ENCODE measurements at regions not wholly inside any gene's neighbourhood (a gene's known extent, or its start where the extent isn't known, plus 50 kb on each side); places are given as distances from the start of the nearest gene placed in this dataset.
"Not testable (repeated sequence)": the region's sequence is repeated elsewhere in the genome, so short reads cannot be mapped to it uniquely, and the experiment has no call there.

DNA sequence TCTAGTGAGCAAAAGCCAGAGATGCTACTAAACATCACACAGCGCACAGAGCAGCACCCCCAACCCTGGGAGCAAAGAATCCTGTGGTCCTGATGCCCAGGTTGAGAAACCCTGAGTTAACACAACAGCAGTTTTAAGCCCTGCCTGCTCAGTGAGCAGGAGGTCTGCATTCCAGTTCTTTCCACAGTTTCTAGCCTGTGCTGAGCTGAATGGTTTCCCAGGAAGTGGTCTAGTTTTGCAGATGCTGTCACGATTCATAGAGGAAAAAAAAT, 171.1 kb upstream of the PROK2 start:
- no peak for DNase-seq (ENCODE audit: low read depth)

- no peak for DNase-seq (ENCODE audit: low read depth)
Measured at GRCh38 chr3:71955240-71956068, 170.5 kb upstream of the PROK2 start.

- no peak for DNase-seq (ENCODE audit: low read depth)
Measured at GRCh38 chr3:71951842-71952241, 166.9 kb upstream of the PROK2 start.

DNA sequence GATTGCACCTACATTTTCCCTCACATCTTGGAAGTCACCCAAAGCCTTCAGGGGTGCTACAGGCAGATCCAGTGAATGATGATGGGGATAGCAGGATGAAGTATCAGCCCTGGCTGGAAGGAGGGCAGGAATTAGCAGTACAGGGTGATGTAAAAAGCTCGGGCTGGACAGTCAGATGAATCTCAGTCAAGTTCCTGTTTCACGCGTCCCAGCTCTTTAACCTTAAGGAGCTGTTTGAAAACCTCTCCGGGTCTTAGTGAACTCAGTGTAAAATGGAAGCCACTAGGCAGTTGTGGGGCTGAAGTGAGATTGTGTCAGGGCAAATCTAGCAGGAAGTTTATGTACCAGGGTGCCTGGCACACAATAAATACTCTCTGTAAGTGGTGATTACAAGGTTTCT, 166.4 kb upstream of the PROK2 start:
- no peak for DNase-seq (ENCODE audit: low read depth)

- DNase-seq (ENCODE audit: low read depth) = no peak
Measured at GRCh38 chr3:71949442-71949841, 164.5 kb upstream of the PROK2 start.

DNA sequence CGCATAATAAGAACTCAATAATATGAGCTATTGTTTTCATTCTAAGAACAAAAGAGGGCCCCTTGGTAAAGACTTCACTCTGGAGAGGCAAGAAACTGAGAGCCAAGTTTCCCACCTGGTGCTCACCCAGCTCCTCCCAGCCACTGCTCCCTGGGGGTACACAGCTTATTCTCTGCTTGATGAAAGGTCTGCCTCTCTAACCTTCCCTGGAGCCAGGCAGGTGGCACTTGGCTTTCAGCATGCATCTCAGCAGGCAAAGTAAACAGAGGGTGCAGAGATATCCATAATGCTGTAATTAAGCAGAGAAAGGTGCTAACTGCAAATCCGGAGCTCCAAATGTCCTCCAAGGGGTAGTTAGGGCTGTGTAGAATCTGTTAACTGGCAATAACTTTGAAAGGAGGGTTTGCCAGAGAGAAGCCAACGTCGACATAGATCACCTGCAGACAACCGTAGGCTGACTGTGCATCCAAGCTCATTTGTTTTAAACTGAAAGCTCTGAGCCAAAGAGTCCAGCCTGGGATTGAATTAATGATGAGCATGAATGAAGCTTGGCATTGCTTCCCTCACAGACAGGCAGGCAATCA, 159.6 kb upstream of the PROK2 start:
- no peak for DNase-seq (ENCODE audit: low read depth)

DNA sequence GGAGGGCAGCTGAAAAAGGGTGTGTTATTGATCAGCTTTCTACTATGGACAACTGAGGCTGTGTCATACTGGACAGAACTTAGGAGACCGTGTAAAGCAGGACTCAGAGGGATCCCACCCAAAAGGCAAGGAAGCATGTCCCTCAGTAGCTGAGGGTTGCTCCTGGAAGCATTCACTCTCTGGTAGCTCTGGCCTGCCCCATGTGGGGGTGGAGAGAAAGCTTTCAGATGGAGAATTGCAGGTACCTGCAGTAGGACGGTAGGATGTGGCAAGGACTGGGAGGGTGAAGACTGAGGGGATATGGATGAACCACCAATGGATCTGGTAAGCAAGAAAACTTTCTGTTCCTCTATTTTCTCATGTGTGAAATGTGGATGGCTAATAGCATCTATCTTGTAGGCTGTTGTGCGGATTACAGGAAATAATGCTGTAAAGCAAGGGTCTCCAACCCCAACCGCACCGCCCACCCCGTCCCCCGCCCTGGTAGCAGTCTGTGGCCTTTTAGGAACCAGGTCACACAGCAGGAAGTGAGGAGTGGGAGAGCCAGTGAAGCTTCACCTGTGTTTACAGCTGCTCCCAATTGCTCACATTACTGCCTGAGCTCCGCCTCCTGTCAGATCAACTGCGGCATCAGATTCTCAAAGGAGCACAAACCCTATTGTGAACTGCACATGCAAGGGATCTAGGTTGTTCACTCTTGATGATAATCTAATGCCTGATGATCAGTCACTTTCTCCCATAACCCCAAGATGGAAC, 157.7 kb upstream of the PROK2 start:
- no peak for DNase-seq (ENCODE audit: low read depth)

GRCh38 chr3:71940486-71940885, 155.5 kb upstream of the PROK2 start:
- no peak for DNase-seq (ENCODE audit: low read depth)

DNA sequence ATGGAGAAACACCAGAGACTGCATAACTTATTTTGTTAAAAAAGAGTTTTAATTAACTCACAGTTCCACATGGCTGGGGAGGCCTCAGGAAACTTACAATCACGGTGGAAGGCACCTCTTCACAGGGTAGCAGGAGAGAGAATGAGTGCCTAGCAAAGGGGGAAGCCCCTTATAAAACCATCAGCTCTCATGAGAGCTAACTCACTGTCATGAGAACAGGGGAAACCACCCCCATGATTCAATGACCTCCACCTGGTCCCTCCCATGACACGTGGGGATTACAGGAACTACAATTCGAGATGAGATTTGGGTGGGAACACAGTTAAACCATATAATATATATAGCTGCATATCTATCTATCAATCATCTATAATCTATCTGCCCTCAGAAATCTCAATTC, 153.1 kb upstream of the PROK2 start:
- DNase-seq (ENCODE audit: low read depth) = not testable (repeated sequence)

DNA sequence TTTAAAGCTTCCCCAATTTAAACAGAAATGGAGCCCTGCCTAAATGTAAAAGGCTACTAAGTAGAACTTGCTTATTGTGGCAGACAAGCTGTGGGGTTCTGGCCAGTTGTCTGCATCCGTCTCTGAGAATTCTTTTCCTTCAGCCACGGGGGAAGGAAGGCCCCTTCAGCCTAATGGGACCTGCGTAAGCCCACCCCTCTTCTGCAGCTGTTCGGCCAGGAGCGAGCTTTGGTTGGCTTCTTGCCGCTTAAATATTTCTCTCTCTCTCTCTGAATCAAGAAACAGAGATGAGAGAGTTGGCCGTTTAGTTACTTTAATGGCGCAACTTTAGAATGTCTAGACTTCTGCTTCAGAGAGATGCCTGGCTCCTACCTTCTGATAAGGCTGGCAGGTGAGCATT, 151.7 kb upstream of the PROK2 start:
- DNase-seq (ENCODE audit: low read depth) = no peak

DNA sequence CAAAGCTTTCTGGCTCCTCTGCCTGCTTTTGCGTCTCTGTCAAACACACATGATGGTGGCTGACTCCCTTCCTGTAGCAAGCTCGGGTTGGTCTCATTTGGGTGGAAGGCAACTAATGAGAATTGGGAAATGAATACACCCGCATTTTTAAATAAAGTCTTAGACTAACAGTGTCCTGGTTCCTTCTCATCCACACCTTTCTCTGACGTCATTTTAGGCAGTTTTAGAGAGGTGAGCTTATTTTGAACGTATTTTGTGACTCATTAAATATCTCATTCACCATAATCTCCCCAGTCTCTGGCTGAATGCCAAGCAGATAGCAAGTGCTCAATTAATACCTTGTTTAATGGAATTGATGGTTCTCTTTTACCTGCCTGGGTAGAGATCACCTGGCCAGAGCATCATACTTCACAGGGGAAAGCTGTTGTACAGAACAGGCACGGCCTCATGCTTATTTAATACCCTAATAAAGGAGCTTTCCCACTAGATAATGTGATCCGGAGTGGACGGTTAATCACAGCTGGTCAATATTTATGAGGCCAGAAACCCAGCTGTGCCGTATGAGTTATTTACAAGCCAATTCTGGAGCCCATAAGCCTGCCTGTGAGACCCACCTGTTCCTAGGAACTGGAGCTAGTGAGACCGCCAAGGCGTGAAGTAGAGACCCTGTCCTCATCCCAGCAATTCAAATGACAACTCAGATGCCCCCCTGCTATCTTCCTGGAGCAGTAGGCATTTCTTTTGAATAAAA, 149.7 kb upstream of the PROK2 start:
- DNase-seq (ENCODE audit: low read depth) = no peak

- DNase-seq (ENCODE audit: low read depth) = no peak
Measured at GRCh38 chr3:71931922-71932321, 147.0 kb upstream of the PROK2 start.

DNA sequence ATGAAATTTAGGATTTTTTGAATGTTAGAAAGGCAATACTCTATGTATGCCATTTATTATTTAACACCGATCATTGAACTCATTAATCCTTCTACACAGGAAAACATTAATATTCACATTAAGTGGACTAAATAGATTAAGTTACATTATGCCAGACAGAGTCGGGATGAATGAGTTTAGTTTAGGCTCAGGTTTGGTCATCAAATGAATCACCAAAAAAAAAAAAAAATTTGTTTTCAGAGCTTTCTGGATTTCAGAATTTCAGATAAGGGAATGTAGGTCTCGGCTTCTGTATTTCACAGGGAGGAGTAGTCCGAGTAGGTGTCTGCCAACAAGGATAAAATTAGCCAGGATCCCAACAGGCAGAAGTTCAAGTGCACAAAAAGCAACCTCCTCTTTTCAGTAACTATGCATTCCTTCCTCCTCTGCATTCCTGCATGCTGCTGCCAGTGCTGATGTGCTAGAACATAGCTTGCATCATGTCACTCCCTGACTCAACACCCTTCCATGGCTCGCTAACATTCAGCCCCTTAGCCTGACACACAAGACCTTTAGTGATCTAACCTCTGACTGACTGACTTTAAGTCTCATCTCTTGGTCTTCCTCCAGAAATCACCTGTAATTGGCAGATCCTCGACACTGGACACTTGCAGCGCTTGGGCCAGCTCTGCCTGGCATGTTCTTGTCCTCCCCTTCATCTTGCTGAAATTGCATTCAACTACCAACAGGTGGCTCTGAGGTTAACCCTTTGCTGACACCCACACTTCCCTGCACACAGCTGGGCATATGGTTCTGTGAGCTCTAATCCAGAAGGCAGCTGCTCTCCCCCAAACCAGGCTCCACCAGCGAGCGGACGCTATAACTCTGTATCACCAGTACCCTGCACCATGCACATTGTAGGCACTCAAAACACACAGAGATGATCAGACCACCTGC, 145.4 kb upstream of the PROK2 start:
- DNase-seq (ENCODE audit: low read depth) = no peak

DNA sequence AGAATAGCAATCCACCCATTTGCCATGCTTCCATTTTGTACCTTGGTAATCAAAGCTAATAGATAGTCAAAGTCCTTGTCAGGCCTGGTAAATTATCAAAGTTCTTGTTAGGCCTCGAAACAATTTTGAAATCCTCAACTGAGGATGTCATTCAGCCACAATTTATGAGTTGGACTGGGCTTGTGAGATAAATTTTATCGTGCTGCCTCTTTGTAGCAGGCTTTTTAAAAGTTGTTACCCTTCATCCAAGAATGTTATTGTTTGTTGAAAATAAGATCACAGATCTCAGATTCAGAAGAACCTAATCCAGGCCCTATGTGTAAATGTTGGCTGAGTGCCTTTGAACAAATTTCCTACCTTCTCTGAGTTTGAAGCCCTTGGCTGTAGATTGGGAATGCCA, 143.3 kb upstream of the PROK2 start:
- no peak for DNase-seq (ENCODE audit: low read depth)

GRCh38 chr3:71927505-71928066, 142.6 kb upstream of the PROK2 start:
- no peak for DNase-seq (ENCODE audit: low read depth)

DNA sequence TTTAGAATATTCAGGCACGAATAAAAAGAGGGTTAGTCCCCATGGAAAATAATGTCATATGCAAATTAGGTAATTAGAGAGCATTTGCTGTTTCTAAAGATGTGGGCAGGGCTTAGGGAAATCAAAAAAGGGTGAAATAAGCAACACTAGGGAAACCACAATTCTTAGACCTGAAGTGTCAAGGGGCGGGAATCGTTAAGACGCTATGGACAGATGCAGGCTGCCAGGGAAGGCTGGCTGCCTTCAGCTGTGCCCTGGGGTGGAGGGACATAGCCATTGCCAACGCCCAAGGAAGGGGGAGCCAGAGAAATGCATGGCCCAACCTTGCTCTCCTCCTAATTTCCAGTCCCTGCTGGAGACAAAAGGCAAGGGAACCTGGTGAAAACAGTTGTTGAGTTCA, 141.7 kb upstream of the PROK2 start:
- DNase-seq (ENCODE audit: low read depth) = no peak

- DNase-seq (ENCODE audit: low read depth) = no peak
Measured at GRCh38 chr3:71926262-71926600, 141.3 kb upstream of the PROK2 start.

GRCh38 chr3:71925511-71926261, 140.7 kb upstream of the PROK2 start:
- not testable (repeated sequence) for DNase-seq (ENCODE audit: low read depth)

DNA sequence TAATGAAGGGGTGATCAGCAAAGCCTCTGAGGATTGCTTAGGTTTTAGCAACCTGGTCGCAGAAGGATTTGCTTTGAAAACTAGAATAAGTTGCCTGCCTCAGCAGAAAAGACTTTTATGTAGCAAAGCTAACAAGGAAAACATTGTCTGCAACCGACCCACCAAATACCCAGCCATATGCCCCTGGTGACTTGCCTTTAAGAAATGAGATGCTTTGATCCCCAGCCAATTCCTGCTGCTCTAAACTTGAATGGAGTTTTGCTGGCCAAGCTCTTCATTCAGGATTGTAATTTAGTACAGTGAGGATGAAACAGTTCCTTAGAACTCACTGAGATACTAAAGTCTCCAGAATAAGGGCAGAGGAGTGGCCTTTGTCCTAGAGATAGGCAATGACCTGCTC, 139.8 kb upstream of the PROK2 start:
- no peak for DNase-seq (ENCODE audit: low read depth)

- no peak for DNase-seq (ENCODE audit: low read depth)
Measured at GRCh38 chr3:71921036-71921435, 136.1 kb upstream of the PROK2 start.

DNA sequence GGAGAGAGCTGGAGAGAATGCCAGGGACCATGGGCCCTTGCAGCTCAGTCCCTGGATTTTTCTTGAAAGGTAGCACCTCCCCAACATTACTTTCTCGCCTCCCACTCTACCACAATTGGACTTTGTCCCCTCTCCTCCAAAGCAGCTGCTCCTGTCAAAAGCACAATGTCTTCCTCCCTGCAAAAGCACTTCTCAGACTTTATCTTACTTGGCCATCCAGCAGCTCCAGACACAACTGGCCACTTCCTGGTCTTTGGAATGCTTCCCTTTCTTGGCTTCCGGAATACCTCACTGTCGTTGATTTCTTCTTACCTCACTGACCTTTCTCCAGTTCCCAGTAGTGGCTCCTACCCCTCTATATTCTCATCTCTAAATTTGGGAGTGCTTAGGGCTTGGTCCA, 134.6 kb upstream of the PROK2 start:
- DNase-seq (ENCODE audit: low read depth) = no peak

Data from activated T-helper 9 cell treated with anti-CD3 and anti-CD28 coated beads, Interleukin-2, amount 50 U/mL, for 16 hours (primary cell).